Endothelial cell of umbilical vein (primary cell): ENCODE measurements at regions not wholly inside any gene's neighbourhood (a gene's known extent, or its start where the extent isn't known, plus 50 kb on each side); places are given as distances from the start of the nearest gene placed in this dataset.
"Not testable (repeated sequence)": the region's sequence is repeated elsewhere in the genome, so short reads cannot be mapped to it uniquely, and the experiment has no call there.

ENCODE experiments used
- BruUV-seq: library from RNA; stranded (reverse); fragments of 400-500 nt; replicated peaks from 2 replicates; lab custom pipeline; 2021; lab: Mats Ljungman, UMichigan
- CTCF ChIA-PET: fragments of 300-600, 350-600 bp; sonication (Branson Sonifier 250); formaldehyde crosslinking; loops from one replicate; lab custom pipeline; 2021; ENCODE audit warnings: antibody characterized with exemption, inconsistent platforms; lab: Charles Lee
- POLR2A ChIA-PET: fragments of 300-600, 350-600 bp; sonication (Branson Sonifier 250); formaldehyde crosslinking; loops from one replicate; lab custom pipeline; 2021; ENCODE audit warnings: antibody characterized with exemption, inconsistent platforms; lab: Charles Lee
- DNase-seq: peaks from one replicate; pipeline ENCODE4 v3.0.0-alpha.2; 2011; ENCODE audit warnings: low read depth, low spot score
- FAIRE-seq: peaks from 2 replicates; lab custom pipeline; 2011; peaks lifted over from hg19 to GRCh38; lab: Jason Lieb, UNC
- H2AFZ ChIP-seq: 2 replicates; pipeline ENCODE4 v1.6.0; 2012; ENCODE audit warnings: low read depth, low read length, control low read depth, inconsistent platforms
- H3K27ac ChIP-seq: 2 replicates; pipeline ENCODE4 v1.5.1; 2011; ENCODE audit warnings: low read depth, mild to moderate bottlenecking, control low read depth, low read length, moderate library complexity; ENCODE audit not compliant: insufficient read depth
- H3K27me3 ChIP-seq, 2 experiments: 2 replicates each; pipeline versions ENCODE4 v1.6.0 to v1.6.1; 2011; ENCODE audit warnings: low read length in 2 of 2, mixed read lengths in 1 of 2; ENCODE audit not compliant: control insufficient read depth in 2 of 2, insufficient read depth in 2 of 2
- H3K36me3 ChIP-seq, 2 experiments: 2 replicates in 1 of 2; 3 replicates in 1 of 2; pipeline ENCODE4 v1.5.1; 2011; ENCODE audit warnings: low read length in 2 of 2, mild to moderate bottlenecking in 1 of 2, moderate library complexity in 1 of 2; ENCODE audit not compliant: control insufficient read depth in 2 of 2, insufficient read depth in 2 of 2; ENCODE audit errors: extremely low read depth in 1 of 2
- H3K4me1 ChIP-seq: 3 replicates; pipeline ENCODE4 v1.5.1; 2011; ENCODE audit warnings: mild to moderate bottlenecking, low read length; ENCODE audit not compliant: control insufficient read depth, insufficient read depth; ENCODE audit errors: extremely low read depth
- H3K4me2 ChIP-seq: 2 replicates; pipeline ENCODE4 v1.6.1; 2011; ENCODE audit warnings: low read length, control low read depth, mixed read lengths; ENCODE audit not compliant: insufficient read depth
- H3K4me3 ChIP-seq, 3 experiments: fragments of 200-600 bp in 1 of 3; sonication (generic), shearing (Covaris generic) in 1 of 3; replicated peaks in 1 of 3; 2 replicates each; pipeline ENCODE4 v1.5.1; 2011 to 2016; ENCODE audit warnings: control low read depth in 3 of 3, low read length in 3 of 3, mild to moderate bottlenecking in 2 of 3, inconsistent platforms in 1 of 3, low read depth in 1 of 3, moderate library complexity in 1 of 3; ENCODE audit not compliant: insufficient read depth in 1 of 3
- H3K79me2 ChIP-seq: 2 replicates; pipeline ENCODE4 v1.6.0; 2012; ENCODE audit warnings: low read length, inconsistent platforms; ENCODE audit not compliant: control insufficient read depth, insufficient read depth
- H3K9ac ChIP-seq: replicated peaks from 2 replicates; pipeline ENCODE3; 2011; ENCODE audit warnings: low read length, control low read depth; ENCODE audit not compliant: insufficient read depth; ENCODE audit errors: extremely low read depth
- H3K9me1 ChIP-seq: replicated peaks from 3 replicates; pipeline ENCODE4 v1.6.0; 2011; ENCODE audit warnings: mild to moderate bottlenecking, low read length; ENCODE audit not compliant: control insufficient read depth, insufficient read depth; ENCODE audit errors: extremely low read depth
- H3K9me3 ChIP-seq: replicated peaks from 2 replicates; pipeline ENCODE4 v1.5.1; 2012; ENCODE audit warnings: low read length, inconsistent platforms; ENCODE audit not compliant: control insufficient read depth, insufficient read depth
- H4K20me1 ChIP-seq: replicated peaks from 2 replicates; pipeline ENCODE3; 2011; ENCODE audit warnings: mild to moderate bottlenecking, low read length; ENCODE audit not compliant: control insufficient read depth, insufficient read depth; ENCODE audit errors: extremely low read depth
- CTCF ChIP-seq, 2 donors: IDR thresholded peaks; 1 replicate in 1 of 2; 2 replicates in 1 of 2; pipeline ENCODE4 v1.5.1; 2011; ENCODE audit warnings: low read length in 2 of 2, mild to moderate bottlenecking in 2 of 2, moderate library complexity in 2 of 2, control low read depth in 1 of 2, inconsistent platforms in 1 of 2, low read depth in 1 of 2; ENCODE audit not compliant: insufficient read depth in 1 of 2; ENCODE audit errors: extremely low read depth in 1 of 2
- EZH2 ChIP-seq: IDR thresholded peaks from 2 replicates; pipeline ENCODE4 v1.6.1; 2012; ENCODE audit warnings: borderline replicate concordance, low read depth, mild to moderate bottlenecking, moderate library complexity, low read length, inconsistent platforms; ENCODE audit not compliant: severe bottlenecking
- FOS ChIP-seq: IDR thresholded peaks from 2 replicates; pipeline ENCODE4 v1.6.1; 2011; ENCODE audit warnings: mild to moderate bottlenecking, low read length, moderate library complexity, borderline replicate concordance; ENCODE audit not compliant: insufficient read depth
- GATA2 ChIP-seq: IDR thresholded peaks from 2 replicates; pipeline ENCODE4 v1.7.0; 2011; ENCODE audit warnings: low read depth, mild to moderate bottlenecking, moderate library complexity, mixed read lengths, low read length; ENCODE audit not compliant: insufficient read length, insufficient read depth
- JUN ChIP-seq: IDR thresholded peaks from 2 replicates; pipeline ENCODE4 v1.6.1; 2011; ENCODE audit warnings: borderline replicate concordance, low read depth; ENCODE audit not compliant: insufficient read length, insufficient read depth
- MAX ChIP-seq: IDR thresholded peaks from 2 replicates; pipeline ENCODE4 v1.6.1; 2011; ENCODE audit not compliant: insufficient read depth, insufficient read length
- MYC ChIP-seq: IDR thresholded peaks from one replicate; pipeline ENCODE4 v1.6.1; 2011; ENCODE audit warnings: mild to moderate bottlenecking, low read depth, low read length
- POLR2A ChIP-seq: IDR thresholded peaks from 2 replicates; pipeline ENCODE4 v1.6.1; 2012; ENCODE audit warnings: low read depth, mild to moderate bottlenecking, control low read depth, low read length
- POLR2AphosphoS5 ChIP-seq: IDR thresholded peaks from 2 replicates; pipeline ENCODE4 v1.6.1; 2012; ENCODE audit warnings: low read depth, mild to moderate bottlenecking, control low read depth, low read length, moderate library complexity; ENCODE audit not compliant: insufficient read depth
- dilution Hi-C: fragments of 300-500 bp; cut with MboI; formaldehyde crosslinking; loops from one replicate; pipeline ENCODE4 v1.15.0; 2019; ENCODE audit warnings: low sequenced_read_pairs; ENCODE audit not compliant: extremely low pct_ligation_motif_present
- intact Hi-C: fragments of 100-400 bp; cut with micrococcal nuclease; formaldehyde crosslinking; loops from one replicate; pipeline ENCODE4 v1.10.0; 2022

GRCh38 chr13:99671746-99672145, 170.5 kb downstream of the TM9SF2 start:
- Histone ChIP-seq H3K4me3 (no peak overlapping the region), H3K9me1 (no peaks in the 10 kb centered on the region), H3K79me2 (no peaks in the 10 kb centered on the region), H3K36me3 (no peaks in the 10 kb centered on the region), H4K20me1 (no peaks in the 10 kb centered on the region), H2AFZ (no peak overlapping the region), H3K27ac (no peak overlapping the region), H3K4me1 (no peaks in the 10 kb centered on the region), H3K9me3 (no peaks in the 10 kb centered on the region), H3K4me2 (no peak overlapping the region), H3K9ac (no peak overlapping the region), H3K27me3 (peaks cover 0 to under 1% of the 10 kb centered on the region in 2 experiments)
- dilution Hi-C loops (no loop called here), intact Hi-C loops (no loop called here)
- no peak for TF ChIP-seq GATA2
- no peak for TF ChIP-seq FOS
- no peak for TF ChIP-seq MAX
- no peak for TF ChIP-seq CTCF (IDR thresholded peaks at IDR 0.05; ENCODE audit: extremely low read depth in 1 of 2, insufficient read depth in 1 of 2, low read depth in 1 of 2, low read length in 2 of 2)
- no peak for TF ChIP-seq EZH2
- no peak for TF ChIP-seq POLR2AphosphoS5
- TF ChIP-seq JUN: no peak
- no peak for TF ChIP-seq MYC
- TF ChIP-seq POLR2A: no peak
- FAIRE-seq: no peak
- DNase-seq: no peak
- ChIA-PET CTCF (interaction anchor here (1.8 to 1.9 kb wide), 2 partner anchors 15 to 17 kb away, joined by 5 to 7 read pairs; no protein-coding TSS in a partner anchor), POLR2A (no interaction called here)
- no TSS peak for BruUV-seq

- H3K36me3 ChIP-seq: not testable (repeated sequence)
Measured at GRCh38 chr13:99669096-99669495, 167.8 kb downstream of the TM9SF2 start.

More at GRCh38 chr13:99669096-99669495, 167.8 kb downstream of the TM9SF2 start:
- POLR2A ChIA-PET, H3K4me3 ChIP-seq, H4K20me1 ChIP-seq, H3K4me2 ChIP-seq, H3K9ac ChIP-seq, dilution Hi-C loops, intact Hi-C loops, H3K27ac ChIP-seq, H3K9me3 ChIP-seq, BruUV-seq, H3K9me1 ChIP-seq, H3K79me2 ChIP-seq, DNase-seq, H3K27me3 ChIP-seq, H2AFZ ChIP-seq, FAIRE-seq, H3K4me1 ChIP-seq: not testable (repeated sequence)
- CTCF ChIA-PET: interaction anchor here (0.7 to 1.9 kb wide), 4 partner anchors 13 to 846 kb away, joined by 3 to 7 read pairs (median 4); no protein-coding TSS in a partner anchor
